ENCODE measurements at regions not wholly inside any gene's neighbourhood (a gene's known extent, or its start where the extent isn't known, plus 50 kb on each side); places are given as distances from the start of the nearest gene placed in this dataset.
"Not testable (repeated sequence)": the region's sequence is repeated elsewhere in the genome, so short reads cannot be mapped to it uniquely, and the experiment has no call there.

GRCh38 chr4:118410138-118410537 lies 57.3 kb upstream of the PRSS12 start:
- no peak for FAIRE-seq

- no peak for FAIRE-seq
Measured at GRCh38 chr4:118417325-118417724, 64.5 kb upstream of the PRSS12 start.

DNA sequence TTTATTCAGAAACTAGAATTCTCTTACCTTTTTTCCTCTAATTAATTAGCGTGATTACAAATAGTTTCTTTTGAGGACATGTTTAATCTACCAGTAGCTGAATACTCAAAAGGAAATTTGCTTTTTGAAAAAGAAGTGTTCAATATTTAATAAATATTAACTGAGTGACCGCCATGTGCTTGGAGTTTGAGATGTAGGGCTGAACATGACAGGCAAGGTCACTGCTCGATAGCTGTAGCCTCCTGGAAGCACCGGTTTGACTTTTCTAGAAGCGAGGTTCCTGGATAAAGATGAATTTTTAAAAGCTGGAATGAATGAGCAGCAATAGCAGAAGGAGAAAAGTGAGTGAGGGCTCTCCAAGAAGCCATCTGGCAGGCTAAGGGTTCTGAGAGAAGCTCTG lies 65.0 kb upstream of the PRSS12 start:
- not testable (repeated sequence) for FAIRE-seq

- not testable (repeated sequence) for FAIRE-seq
Measured at GRCh38 chr4:118418396-118418795, 65.6 kb upstream of the PRSS12 start.

GRCh38 chr4:118419626-118420025 lies 66.8 kb upstream of the PRSS12 start:
- not testable (repeated sequence) for FAIRE-seq

- FAIRE-seq = not testable (repeated sequence)
Measured at GRCh38 chr4:118424062-118424461, 71.3 kb upstream of the PRSS12 start.

GRCh38 chr4:118428881-118429280 lies 76.1 kb upstream of the PRSS12 start:
- not testable (repeated sequence) for FAIRE-seq

DNA sequence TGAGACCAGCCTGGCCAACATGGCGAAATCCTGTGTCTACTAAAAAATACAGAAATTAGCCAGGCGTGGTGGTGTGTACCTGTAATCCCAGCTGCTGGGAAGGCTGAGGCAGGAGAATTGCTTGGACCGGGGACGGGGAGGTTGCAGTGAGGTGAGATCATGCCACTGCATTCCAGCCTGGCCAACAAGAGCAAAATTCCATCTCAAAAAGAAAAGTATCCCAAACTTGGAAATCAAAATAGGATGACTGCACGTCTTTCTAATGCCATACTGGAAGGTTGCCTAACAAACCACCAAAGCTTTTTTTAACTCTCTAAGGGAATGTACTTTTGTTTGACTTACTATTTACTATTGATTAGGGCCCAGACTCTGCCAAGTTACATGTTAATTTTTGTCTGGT lies 79.6 kb upstream of the PRSS12 start:
- FAIRE-seq = not testable (repeated sequence)

GRCh38 chr4:118433612-118434375 lies 81.0 kb upstream of the PRSS12 start:
- FAIRE-seq = not testable (repeated sequence)

DNA sequence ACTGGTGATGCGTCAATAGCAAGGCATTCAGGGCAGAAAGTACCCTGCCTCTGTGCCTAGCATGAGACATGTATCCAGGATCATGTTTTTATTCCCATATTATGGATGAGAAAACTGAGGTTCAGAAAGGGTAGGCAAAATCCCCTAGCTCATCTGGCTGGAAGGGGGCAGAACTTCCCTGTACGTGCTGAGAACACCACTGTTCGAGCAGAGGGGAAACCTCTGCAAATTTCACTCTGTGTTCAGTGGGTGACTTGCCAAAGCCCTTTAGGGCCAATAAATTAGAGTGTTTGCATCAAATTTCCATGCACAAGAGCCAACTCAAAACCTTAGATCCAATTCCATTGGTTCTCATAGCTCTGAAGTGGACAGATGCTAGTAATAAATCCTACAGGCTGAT lies 82.6 kb upstream of the PRSS12 start:
- not testable (repeated sequence) for FAIRE-seq

DNA sequence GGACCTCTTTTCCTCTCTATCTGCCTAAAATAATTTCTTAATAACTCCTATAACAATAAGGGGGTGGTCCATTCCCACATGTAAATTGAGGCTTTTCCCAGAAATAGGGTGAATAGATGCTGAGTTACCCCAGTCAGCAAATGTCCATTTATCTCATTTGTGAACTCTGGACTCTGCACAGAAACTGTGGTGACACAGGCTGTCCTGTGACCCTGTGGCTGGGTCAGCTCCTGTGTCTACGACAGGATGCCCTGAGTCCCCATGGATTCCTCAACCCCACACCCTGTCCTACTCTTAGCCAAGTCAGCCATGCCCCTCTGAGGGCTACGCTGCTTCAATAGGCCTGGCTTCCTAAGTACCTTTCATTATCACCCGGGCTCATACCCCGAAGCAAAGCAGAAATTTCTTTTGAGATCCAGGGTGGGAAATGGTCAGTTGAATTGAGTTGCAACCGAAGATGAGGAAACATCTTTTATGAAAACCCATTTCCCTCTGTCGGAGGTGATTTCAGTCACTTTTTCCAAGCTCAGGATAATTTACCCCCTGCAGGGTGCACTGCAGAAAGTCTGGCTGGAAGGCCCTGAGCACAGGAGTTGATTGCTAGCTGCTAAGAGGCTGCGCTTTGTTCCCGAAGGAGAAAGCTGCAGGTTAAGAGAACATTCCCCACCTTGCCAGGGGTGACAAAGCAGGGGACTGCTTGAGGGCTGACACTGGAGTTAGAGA lies 89.5 kb upstream of the PRSS12 start:
- FAIRE-seq = not testable (repeated sequence)

DNA sequence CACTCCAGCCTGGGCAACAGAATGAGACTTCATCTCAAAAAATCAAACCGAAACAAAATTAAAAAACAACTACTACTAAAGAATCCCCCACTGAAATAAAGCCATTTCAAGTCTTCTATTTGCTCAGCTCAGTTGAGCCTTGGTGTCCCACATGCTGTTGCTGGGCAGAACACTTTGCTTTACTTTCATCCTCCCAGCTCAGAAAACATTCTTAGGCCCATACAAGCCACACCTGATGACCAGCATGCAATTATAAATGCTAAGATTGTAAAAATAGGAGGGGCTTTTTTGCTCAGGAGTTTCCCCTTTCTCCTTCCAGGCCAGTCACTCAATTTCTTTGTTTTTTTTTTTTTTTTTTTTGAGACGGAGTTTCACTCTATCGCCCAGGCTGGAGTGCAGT lies 94.6 kb upstream of the PRSS12 start:
- FAIRE-seq = not testable (repeated sequence)

GRCh38 chr4:118454857-118455256 lies 102.1 kb upstream of the PRSS12 start:
- FAIRE-seq = not testable (repeated sequence)

GRCh38 chr4:118461435-118461834 lies 108.6 kb upstream of the PRSS12 start:
- not testable (repeated sequence) for FAIRE-seq

DNA sequence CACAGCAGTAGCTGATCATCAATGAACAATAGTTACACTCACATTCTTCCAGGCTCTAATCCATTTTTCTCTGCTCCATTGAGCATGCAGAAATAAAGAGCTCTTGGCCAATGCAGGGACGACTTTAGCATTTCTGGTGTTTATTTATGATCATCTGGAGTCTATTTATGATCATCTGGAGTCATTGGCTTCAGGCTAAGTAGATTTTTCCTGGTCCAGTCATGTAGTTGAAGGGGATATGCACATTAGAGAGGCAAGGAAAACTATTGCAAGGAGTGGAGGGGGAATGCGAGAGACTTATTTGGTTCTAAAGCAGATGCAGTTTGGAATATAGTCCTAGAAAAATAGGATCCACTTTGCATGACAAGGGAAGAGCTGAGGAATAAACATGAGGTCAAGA lies 113.0 kb upstream of the PRSS12 start:
- not testable (repeated sequence) for FAIRE-seq

- FAIRE-seq = not testable (repeated sequence)
Measured at GRCh38 chr4:118474001-118474626, 121.3 kb upstream of the PRSS12 start.

DNA sequence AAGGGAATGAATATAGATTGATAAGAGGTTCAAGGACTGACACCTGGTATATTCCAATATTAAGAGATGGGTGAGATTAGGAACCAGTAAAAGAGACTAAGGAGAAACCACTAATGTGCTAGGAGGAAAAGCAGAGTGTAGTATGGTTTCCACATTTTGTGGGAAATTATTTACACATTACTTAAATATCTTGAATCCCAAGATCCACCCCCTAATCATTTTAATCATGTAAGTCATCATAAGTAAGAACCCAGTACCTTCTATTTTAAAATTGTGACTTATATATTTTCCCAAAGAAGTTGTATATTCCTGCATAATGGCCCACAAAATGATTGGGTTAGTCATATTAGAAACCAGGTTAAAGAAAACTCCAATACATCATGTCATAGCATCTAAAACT lies 122.0 kb upstream of the PRSS12 start:
- FAIRE-seq = peak; percentile 44

DNA sequence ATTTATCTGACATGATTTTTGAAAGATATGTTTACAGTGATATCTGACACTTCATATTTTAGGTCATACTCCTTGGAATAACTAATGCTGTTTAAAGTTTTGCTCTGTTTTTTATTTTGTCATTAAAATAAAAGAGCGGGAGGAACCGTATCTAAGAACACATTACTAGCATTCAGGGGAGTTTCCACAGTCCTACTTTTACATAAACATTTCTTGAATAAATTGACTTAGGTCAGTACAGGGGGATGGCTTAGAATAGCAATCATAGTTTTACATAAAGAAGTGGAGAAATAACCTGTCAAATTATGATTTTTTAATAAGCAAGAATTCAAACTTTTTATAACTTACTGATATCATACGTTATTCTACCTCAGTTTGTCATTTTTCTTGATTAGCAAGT lies 123.1 kb upstream of the PRSS12 start:
- FAIRE-seq = not testable (repeated sequence)

GRCh38 chr4:118477826-118478225 lies 125.0 kb upstream of the PRSS12 start:
- FAIRE-seq = not testable (repeated sequence)

DNA sequence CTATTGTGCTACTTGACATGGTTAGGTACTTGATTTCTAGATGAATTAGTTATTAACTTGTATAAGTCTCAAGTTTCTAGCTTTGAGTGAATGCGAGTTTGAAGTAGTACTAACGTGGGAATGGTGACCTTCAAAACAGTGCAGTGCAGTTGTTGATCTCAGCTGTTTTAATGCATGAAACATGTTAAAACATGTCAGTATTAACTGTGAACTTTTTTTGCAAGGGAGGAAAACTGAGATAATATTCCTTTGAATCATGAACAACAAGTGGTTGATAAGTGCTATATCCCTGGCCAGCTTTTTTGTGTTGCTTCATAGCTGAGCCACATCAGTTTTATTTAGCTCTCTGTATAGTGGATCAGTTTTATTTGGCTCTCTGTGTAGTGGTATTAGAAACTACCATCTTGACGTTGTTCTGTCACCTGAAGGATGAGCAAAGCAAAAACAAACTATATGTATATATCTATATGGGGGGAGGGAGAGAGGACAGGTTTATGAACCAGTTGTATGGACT lies 133.1 kb upstream of the PRSS12 start:
- not testable (repeated sequence) for FAIRE-seq

DNA sequence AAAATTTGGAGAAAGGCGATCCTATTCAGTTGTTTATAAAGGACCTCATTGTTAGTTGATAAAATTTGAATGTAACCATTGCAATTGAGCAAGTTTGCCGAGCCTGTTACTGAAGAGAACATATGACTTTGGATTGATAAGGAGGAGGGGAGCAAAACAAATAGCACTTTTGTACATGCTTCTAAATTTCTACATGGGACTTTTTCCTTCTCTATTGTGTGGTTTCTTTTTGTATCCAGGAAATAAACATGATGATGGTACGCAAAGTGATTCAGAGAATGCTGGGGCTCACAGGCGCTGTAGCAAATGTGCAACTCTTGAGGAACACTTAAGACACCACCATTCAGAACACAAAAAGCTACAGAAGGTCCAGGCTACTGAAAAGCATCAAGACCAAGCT lies 140.2 kb upstream of the PRSS12 start:
- FAIRE-seq = not testable (repeated sequence)

GRCh38 chr4:118494437-118494836 lies 141.6 kb upstream of the PRSS12 start:
- FAIRE-seq = not testable (repeated sequence)

GRCh38 chr4:118502967-118503366 lies 150.2 kb upstream of the PRSS12 start:
- FAIRE-seq = not testable (repeated sequence)
